H9 (cell line): ENCODE measurements at regions not wholly inside any gene's neighbourhood (a gene's known extent, or its start where the extent isn't known, plus 50 kb on each side); places are given as distances from the start of the nearest gene placed in this dataset.

ENCODE experiments used
- DNase-seq: peaks from one replicate; pipeline ENCODE4 v3.0.0-alpha.2; 2017
- H2AFZ ChIP-seq: one replicate; pipeline ENCODE4 v1.6.1; 2013; ENCODE audit warnings: mild to moderate bottlenecking, low read length, control low read depth, moderate library complexity
- H2AK5ac ChIP-seq: 2 replicates; pipeline ENCODE4 v1.6.1; 2013; ENCODE audit warnings: low read length, control low read depth, mixed read lengths; ENCODE audit not compliant: insufficient read length
- H2BK120ac ChIP-seq: one replicate; pipeline ENCODE4 v1.6.1; 2013; ENCODE audit warnings: low read depth, mild to moderate bottlenecking, low read length, control low read depth, inconsistent platforms; ENCODE audit not compliant: poor library complexity, severe bottlenecking
- H2BK12ac ChIP-seq: 2 replicates; pipeline ENCODE4 v1.6.1; 2013; ENCODE audit warnings: low read length, control low read depth, mixed read lengths, low read depth; ENCODE audit not compliant: insufficient read length
- H2BK15ac ChIP-seq: 2 replicates; pipeline ENCODE4 v1.6.1; 2013; ENCODE audit warnings: low read depth, low read length, control low read depth
- H2BK20ac ChIP-seq: one replicate; pipeline ENCODE4 v1.6.1; 2013; ENCODE audit warnings: low read depth, mild to moderate bottlenecking, low read length, control low read depth, inconsistent platforms; ENCODE audit not compliant: poor library complexity, severe bottlenecking
- H2BK5ac ChIP-seq: 2 replicates; pipeline ENCODE4 v1.6.1; 2013; ENCODE audit warnings: low read length, control low read depth, mixed read lengths; ENCODE audit not compliant: insufficient read length
- H3K14ac ChIP-seq: 2 replicates; pipeline ENCODE4 v1.6.1; 2013; ENCODE audit warnings: low read length, control low read depth; ENCODE audit not compliant: insufficient read depth
- H3K18ac ChIP-seq: 2 replicates; pipeline ENCODE4 v1.6.1; 2013; ENCODE audit warnings: low read depth, mild to moderate bottlenecking, mixed read lengths, low read length, control low read depth; ENCODE audit not compliant: insufficient read length
- H3K23ac ChIP-seq: 2 replicates; pipeline ENCODE4 v1.6.1; 2013; ENCODE audit warnings: low read length, control low read depth, mixed read lengths, low read depth; ENCODE audit not compliant: insufficient read length
- H3K23me2 ChIP-seq: 2 replicates; pipeline ENCODE4 v1.6.1; 2013; ENCODE audit warnings: low read depth, mild to moderate bottlenecking, mixed read lengths, low read length, control low read depth; ENCODE audit not compliant: insufficient read length, poor library complexity, severe bottlenecking
- H3K27ac ChIP-seq: 2 replicates; pipeline ENCODE4 v1.5.1; 2013; ENCODE audit warnings: low read length, control low read depth, mixed read lengths, low read depth; ENCODE audit not compliant: insufficient read length
- H3K27me3 ChIP-seq: 2 replicates; pipeline ENCODE4 v1.6.1; 2013; ENCODE audit warnings: low read length, control low read depth, inconsistent platforms; ENCODE audit not compliant: insufficient read depth
- H3K4ac ChIP-seq: 2 replicates; pipeline ENCODE4 v1.6.1; 2013; ENCODE audit warnings: low read depth, mild to moderate bottlenecking, control low read depth, inconsistent platforms, low read length, moderate library complexity
- H3K4me1 ChIP-seq: 2 replicates; pipeline ENCODE4 v1.6.1; 2013; ENCODE audit warnings: low read length, control low read depth, inconsistent platforms; ENCODE audit not compliant: insufficient read depth
- H3K4me2 ChIP-seq: 2 replicates; pipeline ENCODE4 v1.6.1; 2013; ENCODE audit warnings: low read length, control low read depth, mixed read lengths; ENCODE audit not compliant: insufficient read length, insufficient read depth
- H3K56ac ChIP-seq: 2 replicates; pipeline ENCODE4 v1.6.1; 2013; ENCODE audit warnings: low read depth, mild to moderate bottlenecking, mixed read lengths, low read length, control low read depth; ENCODE audit not compliant: insufficient read length
- H3K79me1 ChIP-seq: 2 replicates; pipeline ENCODE4 v1.6.1; 2013; ENCODE audit warnings: low read depth, mild to moderate bottlenecking, moderate library complexity, low read length, control low read depth, inconsistent platforms; ENCODE audit not compliant: insufficient read depth, poor library complexity, severe bottlenecking
- H3K79me2 ChIP-seq: 2 replicates; pipeline ENCODE4 v1.6.1; 2013; ENCODE audit warnings: low read length, control low read depth, inconsistent platforms; ENCODE audit not compliant: insufficient read depth
- H3K9ac ChIP-seq: 2 replicates; pipeline ENCODE4 v1.6.1; 2013; ENCODE audit warnings: low read length, control low read depth, mixed read lengths; ENCODE audit not compliant: insufficient read length; ENCODE audit errors: extremely low read depth
- H3K9me3 ChIP-seq: one replicate; pipeline ENCODE4 v1.6.1; 2013; ENCODE audit warnings: low read depth, low read length, inconsistent platforms; ENCODE audit not compliant: control insufficient read depth
- H3T11ph ChIP-seq: one replicate; pipeline ENCODE4 v1.6.1; 2013; ENCODE audit warnings: mild to moderate bottlenecking, low read length, control low read depth, inconsistent platforms
- H4K20me1 ChIP-seq: one replicate; pipeline ENCODE4 v1.6.1; 2013; ENCODE audit not compliant: control insufficient read depth, insufficient read length, insufficient read depth
- H4K5ac ChIP-seq: 2 replicates; pipeline ENCODE4 v1.6.1; 2013; ENCODE audit warnings: low read depth, mild to moderate bottlenecking, mixed read lengths, low read length, control low read depth; ENCODE audit not compliant: insufficient read length
- H4K8ac ChIP-seq: replicated peaks from 2 replicates; pipeline ENCODE4 v1.6.1; 2013; ENCODE audit warnings: low read length, control low read depth, mixed read lengths, low read depth; ENCODE audit not compliant: insufficient read length
- H4K91ac ChIP-seq: 2 replicates; pipeline ENCODE4 v1.6.1; 2013; ENCODE audit warnings: low read depth, mild to moderate bottlenecking, moderate library complexity, mixed read lengths, low read length, control low read depth; ENCODE audit not compliant: insufficient read length
- H3K27ac Mint-ChIP-seq, 3 experiments: 2 replicates in 2 of 3; 3 replicates in 1 of 3; pipeline ENCODE4 v1.8.0; 2020 to 2021; ENCODE audit warnings: mixed read lengths in 3 of 3, mild to moderate bottlenecking in 1 of 3, moderate library complexity in 1 of 3
- H3K27me3 Mint-ChIP-seq: 2 replicates; pipeline ENCODE4 v1.8.0; 2021; ENCODE audit warnings: low read depth, mild to moderate bottlenecking, moderate library complexity, mixed read lengths
- H3K36me3 Mint-ChIP-seq, 3 experiments: 2 replicates in 2 of 3; 3 replicates in 1 of 3; pipeline ENCODE4 v1.8.0; 2020 to 2021; ENCODE audit warnings: low read depth in 3 of 3, mixed read lengths in 3 of 3; ENCODE audit not compliant: insufficient read depth in 1 of 3
- H3K4me1 Mint-ChIP-seq, 2 experiments: 2 replicates each; pipeline ENCODE4 v1.8.0; 2020; ENCODE audit warnings: mixed read lengths in 2 of 2
- H3K4me3 Mint-ChIP-seq, 2 experiments: 2 replicates in 1 of 2; 3 replicates in 1 of 2; pipeline ENCODE4 v1.8.0; 2020 to 2021; ENCODE audit warnings: mild to moderate bottlenecking in 2 of 2, mixed read lengths in 2 of 2, moderate library complexity in 1 of 2
- H3K9me3 Mint-ChIP-seq, 2 experiments: 2 replicates in 1 of 2; 3 replicates in 1 of 2; pipeline ENCODE4 v1.8.0; 2020; ENCODE audit warnings: mild to moderate bottlenecking in 2 of 2, mixed read lengths in 2 of 2, moderate library complexity in 1 of 2
- WGBS: extraction: QIAGEN DNeasy Blood & Tissue Kit; methylation state at CpG from one replicate; pipeline ENCODE4 v1.1.7; 2013; ENCODE audit warnings: missing lambda C conversion rate, low lambda C conversion rate, mixed read lengths; ENCODE audit not compliant: insufficient read length; ENCODE audit errors: extremely low coverage; 5-methylcytosine and 5-hydroxymethylcytosine counted together
- TF ChIP-seq, protein P1 (sequence below): fragments of 200-600 bp; sonication (generic); conservative IDR thresholded peaks from 3 replicates; pipeline ENCODE4 v1.8.0; 2021; ENCODE audit warnings: antibody characterized with exemption, mild to moderate bottlenecking

DNA sequence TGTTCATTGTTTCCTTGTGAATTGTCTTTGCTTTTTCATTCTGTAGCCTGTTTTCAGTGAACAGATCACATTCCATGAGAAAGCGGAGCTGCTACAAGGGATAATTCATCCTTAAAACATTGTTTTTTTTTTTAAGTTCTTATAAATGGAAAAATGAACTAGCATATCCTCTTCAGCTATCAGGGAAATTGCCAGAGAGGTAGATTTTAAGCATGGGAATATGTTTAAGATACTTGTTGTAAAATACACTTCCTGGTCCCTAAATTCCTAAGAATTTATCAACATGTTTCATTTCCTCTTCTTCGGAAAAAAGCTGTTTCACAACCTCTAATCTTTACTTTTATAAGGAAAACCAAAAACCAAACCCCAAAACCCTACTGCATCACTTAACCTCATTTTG, 238.0 kb downstream of the POSTN start:
- H3K4me2 ChIP-seq: no peak overlapping the region
- Mint-ChIP-seq H3K9me3 (no peaks in the 10 kb centered on the region), H3K36me3 (no peaks in the 10 kb centered on the region), H3K4me3 (no peak overlapping the region), H3K27me3 (peaks cover 2% of the 10 kb centered on the region), H3K27ac (no peak overlapping the region), H3K4me1 (0 out of 4 replicates have a peak, but pooled peaks cover 0 to 2% of the 10 kb centered on the region in 2 experiments)
- H3K79me1 ChIP-seq: no peaks in the 10 kb centered on the region
- H3K9ac ChIP-seq: no peak overlapping the region
- no peak overlapping the region for H4K91ac ChIP-seq
- no peak overlapping the region for H2BK120ac ChIP-seq
- no peaks in the 10 kb centered on the region for H3K9me3 ChIP-seq
- H2BK5ac ChIP-seq: no peak overlapping the region
- no peak overlapping the region for H3K23ac ChIP-seq
- no peak overlapping the region for H2AK5ac ChIP-seq
- H3K18ac ChIP-seq: no peak overlapping the region
- no peaks in the 10 kb centered on the region for H3K23me2 ChIP-seq
- H3K4ac ChIP-seq: no peak overlapping the region
- H4K20me1 ChIP-seq: no peaks in the 10 kb centered on the region
- no peaks in the 10 kb centered on the region for H3K79me2 ChIP-seq
- no peak overlapping the region for H3K56ac ChIP-seq
- no peak overlapping the region for H3T11ph ChIP-seq
- H3K27me3 ChIP-seq: no peaks in the 10 kb centered on the region
- no peak overlapping the region for H3K14ac ChIP-seq
- TF ChIP-seq, protein P1, sequence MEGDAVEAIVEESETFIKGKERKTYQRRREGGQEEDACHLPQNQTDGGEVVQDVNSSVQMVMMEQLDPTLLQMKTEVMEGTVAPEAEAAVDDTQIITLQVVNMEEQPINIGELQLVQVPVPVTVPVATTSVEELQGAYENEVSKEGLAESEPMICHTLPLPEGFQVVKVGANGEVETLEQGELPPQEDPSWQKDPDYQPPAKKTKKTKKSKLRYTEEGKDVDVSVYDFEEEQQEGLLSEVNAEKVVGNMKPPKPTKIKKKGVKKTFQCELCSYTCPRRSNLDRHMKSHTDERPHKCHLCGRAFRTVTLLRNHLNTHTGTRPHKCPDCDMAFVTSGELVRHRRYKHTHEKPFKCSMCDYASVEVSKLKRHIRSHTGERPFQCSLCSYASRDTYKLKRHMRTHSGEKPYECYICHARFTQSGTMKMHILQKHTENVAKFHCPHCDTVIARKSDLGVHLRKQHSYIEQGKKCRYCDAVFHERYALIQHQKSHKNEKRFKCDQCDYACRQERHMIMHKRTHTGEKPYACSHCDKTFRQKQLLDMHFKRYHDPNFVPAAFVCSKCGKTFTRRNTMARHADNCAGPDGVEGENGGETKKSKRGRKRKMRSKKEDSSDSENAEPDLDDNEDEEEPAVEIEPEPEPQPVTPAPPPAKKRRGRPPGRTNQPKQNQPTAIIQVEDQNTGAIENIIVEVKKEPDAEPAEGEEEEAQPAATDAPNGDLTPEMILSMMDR: no peak
- H3K4me1 ChIP-seq: no peaks in the 10 kb centered on the region
- H2BK15ac ChIP-seq: no peak overlapping the region
- H2AFZ ChIP-seq: no peak overlapping the region
- no peak overlapping the region for H4K8ac ChIP-seq
- no peak overlapping the region for H2BK20ac ChIP-seq
- no peak overlapping the region for H4K5ac ChIP-seq
- H2BK12ac ChIP-seq: no peak overlapping the region
- no CpG with 5 or more reads among the region's 2 CpGs for WGBS
- H3K27ac ChIP-seq: no peak overlapping the region
- DNase-seq: no peak
